GM03348 (cell line): ENCODE measurements at regions not wholly inside any gene's neighbourhood (a gene's known extent, or its start where the extent isn't known, plus 50 kb on each side); places are given as distances from the start of the nearest gene placed in this dataset.
"Not testable (repeated sequence)": the region's sequence is repeated elsewhere in the genome, so short reads cannot be mapped to it uniquely, and the experiment has no call there.

Experiments
- DNase-seq: peaks from one replicate; pipeline ENCODE4 v3.0.0; 2012; ENCODE audit warnings: low spot score

DNA sequence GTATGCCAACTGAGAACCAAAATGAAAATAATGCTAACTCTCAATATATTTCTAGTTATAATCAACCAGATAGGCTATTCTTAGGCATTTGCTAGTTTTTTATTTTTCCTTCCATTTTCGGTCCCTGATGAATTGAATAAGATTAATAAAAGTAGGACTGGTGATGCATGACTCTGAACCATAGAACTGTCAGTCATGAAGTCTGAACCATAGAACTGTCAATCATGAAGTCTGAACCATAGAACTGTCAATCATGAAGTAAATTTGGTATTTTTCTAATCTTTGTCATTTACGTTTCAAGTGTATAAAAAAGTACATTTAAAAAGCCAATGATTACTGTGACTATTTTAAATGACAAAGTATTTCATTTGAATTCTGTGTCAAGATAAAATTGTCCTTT lies 460.2 kb upstream of the NDST3 start:
- no peak for DNase-seq

DNA sequence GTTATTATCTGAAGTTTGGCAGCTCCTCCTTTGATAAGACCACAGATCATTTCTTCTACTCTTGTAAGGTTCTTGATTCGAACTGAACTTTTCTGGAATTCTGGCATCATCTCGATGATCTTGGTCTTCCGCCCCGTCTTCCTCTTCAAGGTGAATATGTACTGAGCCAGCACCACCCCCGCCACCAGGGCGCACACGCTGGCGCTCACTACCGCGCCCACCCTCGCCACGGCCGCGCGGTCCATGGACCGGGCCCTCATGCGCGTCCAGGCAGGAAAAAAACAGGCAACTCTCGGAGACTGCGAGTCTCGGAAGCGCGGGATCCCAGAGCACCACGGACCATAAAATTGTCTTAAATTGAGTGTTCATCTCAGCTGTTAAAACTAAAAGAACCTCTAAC lies 458.4 kb upstream of the NDST3 start:
- DNase-seq = no peak

DNA sequence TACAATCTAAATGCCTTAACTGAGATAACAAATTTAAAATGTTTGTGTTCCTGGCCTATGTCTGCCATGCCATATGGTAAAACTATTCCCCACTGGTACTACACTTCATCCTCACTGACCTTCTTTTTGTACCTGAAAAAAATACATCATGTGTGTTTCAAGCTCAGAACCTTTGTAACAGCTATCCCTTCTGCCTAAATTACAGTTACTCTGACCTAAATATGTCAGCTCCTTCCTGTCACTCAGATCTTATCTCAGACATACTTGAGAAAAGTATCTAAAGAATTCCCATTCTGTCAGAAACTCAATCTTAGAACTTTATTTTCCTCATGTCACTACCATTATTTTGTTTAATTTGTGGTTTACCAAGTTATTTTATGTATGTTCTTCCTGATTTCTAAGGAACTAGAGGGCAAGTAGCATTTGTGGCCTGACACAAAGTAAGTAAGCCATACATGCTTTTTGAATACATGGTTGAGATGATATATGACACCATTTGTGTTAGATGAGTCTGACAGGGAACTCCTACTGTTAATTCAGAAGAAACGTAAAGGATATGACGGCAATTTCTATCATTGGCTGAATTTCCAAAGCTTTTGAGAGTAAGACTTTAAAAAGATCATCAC lies 456.5 kb upstream of the NDST3 start:
- DNase-seq = no peak

DNA sequence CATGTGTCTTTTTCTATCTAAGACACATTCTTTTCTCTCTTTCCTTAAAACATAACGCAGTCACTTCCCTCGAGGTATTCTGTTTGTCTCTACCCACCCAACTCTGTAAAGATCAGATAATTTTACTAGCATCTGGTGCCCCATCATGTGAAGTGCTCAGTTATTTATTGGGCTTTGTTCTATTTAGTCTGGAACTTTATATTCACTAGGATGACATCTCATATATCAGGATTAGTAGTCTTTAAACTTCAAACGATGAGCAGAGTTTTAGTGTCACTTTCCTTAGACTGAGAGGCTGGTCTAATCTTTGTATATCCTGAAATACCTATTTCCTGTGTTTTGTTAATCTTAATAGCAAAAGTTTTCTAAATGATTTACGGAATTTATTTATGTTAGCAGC lies 445.5 kb upstream of the NDST3 start:
- DNase-seq = no peak

DNA sequence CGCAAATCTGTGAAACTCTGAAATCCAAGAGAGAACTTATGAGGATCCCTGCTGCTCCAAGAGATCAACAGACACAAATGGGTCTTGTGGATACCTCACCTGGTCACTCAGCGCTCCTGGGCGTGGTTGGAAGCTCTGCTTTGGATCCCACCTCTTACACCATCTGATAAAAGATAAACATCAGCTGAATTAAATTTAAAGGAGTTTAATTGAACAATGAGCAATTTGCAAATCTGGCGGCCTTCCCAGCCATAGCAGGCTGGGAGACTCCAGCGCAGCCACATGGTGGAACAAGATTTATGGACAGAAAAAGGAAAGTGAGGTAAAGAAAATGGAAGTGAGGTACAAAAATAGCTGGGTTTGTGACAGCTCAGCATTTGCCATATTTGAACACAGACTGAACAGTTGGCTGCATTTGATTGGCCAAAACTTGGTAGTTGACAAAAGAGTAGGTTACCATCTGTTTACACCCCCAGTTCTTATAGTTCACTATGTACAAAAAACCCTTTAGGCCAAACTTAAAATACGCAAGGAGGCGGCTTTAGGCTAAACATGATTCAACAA lies 437.3 kb upstream of the NDST3 start:
- DNase-seq = no peak

DNA sequence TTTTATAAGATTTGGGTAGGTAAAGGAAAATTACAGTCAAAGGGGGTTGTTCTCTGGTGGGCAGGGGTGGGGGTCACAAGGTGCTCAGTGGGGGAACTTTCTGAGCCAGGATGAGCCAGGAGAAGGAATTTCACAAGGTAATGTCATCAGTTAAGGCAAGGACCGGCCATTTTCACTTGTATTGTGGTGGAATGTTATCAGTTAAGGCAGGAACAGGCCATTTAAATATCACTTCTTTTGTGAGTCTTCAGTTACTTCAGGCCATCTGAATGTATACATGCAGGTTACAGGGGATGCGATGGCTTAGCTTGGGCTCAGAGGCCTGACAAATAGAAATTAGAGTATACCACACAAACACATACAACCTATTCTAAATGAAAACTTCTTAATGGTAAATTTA lies 434.9 kb upstream of the NDST3 start:
- not testable (repeated sequence) for DNase-seq

DNA sequence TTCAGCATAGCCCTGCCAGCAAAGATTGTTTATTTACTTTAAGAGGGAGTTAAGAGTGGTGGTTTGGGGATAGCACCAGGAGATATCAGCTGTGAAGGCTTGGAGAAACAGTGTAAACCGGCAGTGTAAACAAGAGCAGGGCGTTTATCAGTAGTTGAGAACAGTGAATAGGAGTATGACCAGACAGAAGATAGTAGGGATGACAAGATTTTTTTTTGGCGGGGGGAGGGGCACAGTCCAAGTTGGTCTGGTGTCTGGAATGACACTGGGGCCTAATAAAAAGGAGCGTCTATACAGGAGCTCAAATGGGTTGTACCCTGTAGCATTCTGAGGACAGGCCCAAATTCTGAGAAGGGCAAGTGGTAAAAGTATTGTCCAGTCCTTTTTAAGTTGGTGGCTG lies 433.4 kb upstream of the NDST3 start:
- DNase-seq = not testable (repeated sequence)

DNA sequence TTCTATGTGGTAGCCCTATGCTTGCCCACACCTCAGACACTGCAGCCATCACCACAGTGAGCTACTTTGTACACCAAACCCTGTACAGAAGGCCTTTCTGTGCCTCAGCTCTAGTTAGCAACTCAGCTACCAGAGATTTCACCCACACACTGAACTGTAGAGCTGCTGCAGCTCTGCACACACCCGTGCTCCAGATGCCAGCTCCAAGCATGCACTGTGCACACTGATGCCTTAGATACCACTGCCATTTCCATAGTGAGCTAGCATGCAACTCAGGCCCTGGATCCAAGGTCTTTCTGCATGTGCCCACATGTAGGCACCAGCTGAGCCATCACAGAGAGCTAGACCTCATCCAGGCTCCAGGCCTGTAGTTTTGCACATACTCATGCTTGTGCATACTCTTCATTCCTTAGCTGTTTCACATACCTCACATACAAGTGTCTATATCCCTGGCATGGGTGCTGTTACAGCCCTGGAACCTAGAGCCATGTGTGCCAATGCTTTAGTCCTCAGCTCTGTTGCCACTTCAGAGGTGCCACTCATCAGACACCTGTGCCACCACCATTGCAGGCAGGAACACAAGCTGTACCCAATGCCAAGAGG lies 423.5 kb upstream of the NDST3 start:
- no peak for DNase-seq

DNA sequence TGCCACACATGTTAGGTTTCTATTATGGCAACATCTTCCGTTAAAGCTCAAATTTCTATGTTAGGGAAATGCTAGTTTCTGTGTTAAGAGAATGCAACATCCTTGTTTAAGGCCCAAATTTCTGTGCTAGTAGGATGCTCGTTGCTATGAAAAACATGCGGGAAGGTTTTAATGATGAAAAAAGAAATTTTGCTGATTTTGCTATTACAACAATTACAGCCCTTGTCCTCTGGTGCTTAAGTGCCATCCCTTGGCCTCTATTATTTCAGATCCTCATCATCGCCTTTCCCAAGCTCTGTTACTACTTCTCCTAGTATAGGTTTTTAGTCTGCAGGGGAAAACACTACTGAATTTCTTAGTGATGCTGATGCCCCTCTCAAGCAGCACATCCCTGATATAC lies 412.6 kb upstream of the NDST3 start:
- no peak for DNase-seq

DNA sequence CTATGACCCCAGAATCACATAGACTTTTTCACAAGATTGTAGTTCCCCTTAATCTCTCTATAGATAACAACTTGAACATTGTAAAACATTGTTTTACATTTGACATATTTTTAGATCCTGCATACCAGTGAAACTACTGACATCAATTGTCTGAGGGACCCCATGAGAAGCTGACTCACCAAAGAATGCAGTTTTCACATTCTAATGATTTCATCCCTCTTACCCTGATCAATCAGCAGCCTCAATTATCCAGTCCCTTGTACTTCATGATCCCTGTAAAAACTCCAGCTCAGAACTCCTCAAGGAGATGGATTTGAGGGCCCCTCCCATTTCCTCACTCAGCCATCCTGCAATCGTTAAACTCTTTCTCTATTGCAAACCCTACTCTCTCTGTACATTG lies 411.0 kb upstream of the NDST3 start:
- DNase-seq = no peak

DNA sequence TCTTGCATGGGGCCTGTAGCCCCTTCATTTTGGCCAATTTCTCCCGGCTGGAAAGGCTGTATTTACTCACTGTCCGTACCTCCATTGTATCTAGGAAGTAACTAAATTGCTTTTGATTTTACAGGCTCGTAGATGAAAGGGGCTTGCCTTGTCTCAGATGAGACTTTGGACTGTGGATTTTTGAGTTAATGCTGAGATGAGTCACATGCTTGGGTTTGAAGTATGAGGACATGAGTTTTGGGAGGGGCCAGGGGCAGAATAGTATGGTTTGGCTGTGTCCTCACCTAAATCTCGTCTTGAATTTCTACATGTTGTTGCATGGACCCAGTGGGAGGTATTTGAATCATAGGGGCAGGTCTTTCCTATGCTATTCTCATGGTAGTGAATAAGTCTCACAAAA lies 407.6 kb upstream of the NDST3 start:
- DNase-seq = no peak

DNA sequence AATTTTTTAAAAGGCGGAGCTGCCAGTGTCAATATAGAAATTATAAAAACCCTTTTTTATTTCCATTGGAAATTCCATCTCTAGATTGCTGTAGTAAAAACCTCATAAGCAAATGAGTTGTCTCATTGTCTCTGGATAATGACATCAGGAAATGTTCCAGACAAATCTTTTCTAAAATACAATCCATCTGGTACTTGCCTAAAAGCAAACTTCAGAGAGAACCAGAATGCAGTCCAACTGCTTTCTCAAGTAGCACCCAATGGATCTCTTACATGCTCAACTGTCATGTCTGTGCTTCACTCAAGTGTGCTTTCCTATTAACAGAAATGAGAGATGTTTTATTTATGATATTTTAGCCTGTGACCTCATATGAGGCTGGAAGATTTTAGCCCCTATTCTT lies 399.6 kb upstream of the NDST3 start:
- DNase-seq = no peak

DNA sequence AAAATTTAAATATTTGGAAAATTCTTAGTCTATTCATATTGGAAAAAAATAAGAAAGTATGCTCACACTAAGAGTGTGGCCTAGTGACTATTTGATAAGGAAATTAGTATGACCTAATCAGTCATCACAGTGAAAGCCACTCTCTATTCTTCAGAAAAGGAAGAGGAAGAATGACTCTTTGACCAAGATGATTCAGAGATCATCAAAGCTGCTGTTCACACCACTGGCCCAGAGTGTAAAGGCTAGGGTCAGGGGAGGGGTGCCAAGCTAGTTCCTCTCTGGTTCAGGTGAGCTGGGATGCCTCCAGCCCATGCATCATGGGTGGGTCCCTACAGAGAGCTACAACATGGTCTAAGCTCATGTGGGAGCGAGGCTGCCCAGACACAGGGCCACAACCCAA lies 396.9 kb upstream of the NDST3 start:
- DNase-seq = no peak

DNA sequence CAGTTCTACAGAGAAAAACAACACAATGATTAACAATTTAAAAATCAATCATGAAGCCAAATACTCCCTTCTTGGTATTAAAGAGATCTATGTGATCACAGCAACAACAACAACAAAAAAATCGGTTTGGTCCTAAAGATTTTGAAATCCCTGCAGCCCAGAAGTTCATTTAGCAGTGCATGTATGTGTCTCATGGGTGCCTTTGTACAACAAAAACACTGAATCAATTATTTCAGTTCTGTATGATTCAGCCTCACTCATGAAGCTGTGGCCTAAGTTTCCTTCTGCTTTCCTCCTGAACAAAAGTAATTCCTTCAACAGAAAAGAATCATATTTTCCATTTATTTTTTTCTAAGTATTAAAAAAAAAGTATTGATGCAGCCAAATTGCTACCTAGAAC lies 393.4 kb upstream of the NDST3 start:
- DNase-seq = no peak

DNA sequence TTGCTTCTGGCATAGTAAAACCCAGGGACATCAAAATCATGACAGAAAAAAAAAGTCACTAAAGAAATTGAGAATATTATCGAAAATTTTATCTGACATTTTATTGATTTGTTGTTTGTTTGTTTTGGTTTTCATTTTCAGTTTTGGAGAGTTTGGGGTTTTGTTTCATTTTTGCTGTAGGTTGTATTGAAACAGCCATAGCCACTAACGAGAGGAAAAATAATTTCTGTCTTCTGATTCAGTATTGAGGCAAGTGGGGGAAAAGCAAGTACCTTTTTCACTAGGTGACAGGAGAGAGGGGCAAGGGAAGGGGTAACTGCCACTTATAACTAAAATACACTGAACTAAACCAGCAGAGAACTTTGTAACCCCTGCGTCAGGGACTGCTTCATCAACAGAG lies 392.8 kb upstream of the NDST3 start:
- DNase-seq = no peak

DNA sequence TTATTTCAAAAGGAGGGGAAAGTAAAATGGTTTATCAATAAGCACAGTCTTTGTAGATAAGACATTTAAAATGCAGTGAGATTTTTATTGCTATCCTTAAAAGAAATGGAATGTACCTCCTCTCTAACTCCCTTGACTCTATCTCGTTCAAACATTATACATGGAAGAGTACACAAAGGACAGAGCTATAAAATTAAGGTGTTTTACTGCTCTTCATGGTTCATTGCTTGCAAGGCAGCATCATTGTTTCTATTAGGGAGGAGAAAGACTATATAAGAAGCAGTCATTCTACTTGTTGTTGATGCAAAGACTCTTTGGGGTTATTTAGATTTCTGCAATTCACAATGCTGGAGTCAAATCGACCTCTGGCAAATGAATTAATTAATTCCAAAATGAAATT lies 380.2 kb upstream of the NDST3 start:
- no peak for DNase-seq

DNA sequence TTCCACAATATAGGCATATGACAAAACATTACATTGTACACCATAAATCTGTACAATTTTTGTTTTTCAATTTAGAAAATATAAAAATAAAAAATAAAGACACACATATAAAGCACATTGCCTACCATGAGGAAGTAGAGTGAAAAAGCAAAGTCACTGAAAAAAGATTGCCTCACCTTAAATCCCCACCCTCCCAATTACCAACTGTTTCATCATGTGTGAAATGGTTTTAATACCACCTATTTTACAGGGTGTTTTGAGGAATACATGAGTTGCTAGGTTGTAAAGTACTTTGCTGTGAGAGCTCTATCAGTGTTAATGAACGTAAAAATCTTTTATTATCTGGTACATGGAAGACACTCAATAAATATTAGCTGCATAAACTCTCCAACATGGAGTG lies 373.6 kb upstream of the NDST3 start:
- DNase-seq = no peak

DNA sequence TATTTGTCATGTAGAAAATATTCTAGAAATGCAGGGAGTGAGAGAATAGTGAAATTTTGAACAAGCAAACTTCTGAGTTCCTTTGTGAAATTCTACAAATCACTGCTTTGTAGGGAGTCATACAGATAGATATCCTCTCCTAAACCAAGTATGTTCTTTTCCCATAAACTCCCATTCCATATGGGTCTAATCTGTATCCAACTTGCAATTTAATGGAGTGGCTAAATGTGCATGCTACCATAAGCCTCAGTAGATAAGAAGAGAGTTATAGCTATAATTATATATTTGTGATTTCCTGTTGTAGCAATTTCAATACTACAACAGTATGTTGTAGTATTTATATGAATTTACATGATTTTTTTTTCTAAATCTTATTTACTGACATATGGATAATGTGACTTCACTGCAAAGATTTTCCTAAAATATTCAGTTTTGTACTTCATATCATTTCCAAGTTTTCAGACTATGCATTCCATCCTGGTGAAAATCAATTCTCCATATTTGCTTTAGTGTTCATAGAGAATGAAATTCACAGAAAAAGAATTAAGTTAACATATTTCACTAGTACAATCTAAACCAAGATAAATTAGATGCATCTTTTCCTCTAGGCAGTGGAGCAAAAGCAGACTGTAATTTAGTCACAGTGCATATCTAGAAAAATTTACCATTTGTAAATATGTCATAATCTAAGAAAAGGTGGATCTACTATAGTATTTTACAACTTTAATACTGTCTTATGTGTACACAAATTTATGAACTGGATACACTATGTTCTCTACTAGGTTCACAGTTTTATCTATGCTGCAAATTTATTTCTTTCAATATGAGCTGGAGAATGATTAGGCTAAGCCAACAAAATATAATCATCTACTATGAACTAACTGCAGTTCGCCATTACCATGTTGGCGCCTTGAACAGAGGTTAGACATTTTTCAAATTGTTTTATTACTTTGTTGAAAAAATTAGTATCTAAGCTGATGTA lies 372.9 kb upstream of the NDST3 start:
- no peak for DNase-seq

DNA sequence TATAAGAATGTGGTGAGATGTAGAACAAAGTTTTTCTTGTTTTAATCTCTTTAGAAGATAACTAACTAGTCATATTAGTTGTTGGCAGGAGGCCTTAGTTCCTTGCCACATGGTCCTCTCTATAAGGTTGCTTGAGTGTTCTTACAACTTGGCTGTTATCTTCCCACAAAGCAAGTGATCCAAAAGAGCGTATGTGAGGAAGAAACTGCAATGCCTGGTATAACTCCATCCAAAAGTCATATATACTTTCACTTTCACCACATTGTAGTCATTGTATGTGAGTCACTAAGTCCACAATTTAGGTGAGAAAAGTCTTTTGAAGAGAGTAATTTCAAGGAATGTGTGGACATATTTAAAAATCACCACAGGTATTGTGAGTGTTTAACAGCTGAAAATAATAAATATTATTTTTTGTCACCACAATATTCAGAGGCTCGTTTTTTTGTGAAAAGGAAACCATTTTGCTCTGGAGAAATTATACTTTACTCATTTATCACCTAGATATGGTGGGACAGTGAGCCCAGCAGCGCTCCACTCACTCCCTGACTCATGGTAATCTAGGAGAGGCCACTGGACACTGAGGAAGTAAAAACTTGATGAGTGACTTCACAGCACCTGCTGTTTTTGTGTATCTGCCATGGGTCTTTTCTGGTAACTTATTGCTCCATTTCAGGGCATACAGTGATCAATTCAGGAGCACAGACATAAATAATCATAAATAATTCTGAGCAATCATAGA lies 369.4 kb upstream of the NDST3 start:
- DNase-seq = no peak

DNA sequence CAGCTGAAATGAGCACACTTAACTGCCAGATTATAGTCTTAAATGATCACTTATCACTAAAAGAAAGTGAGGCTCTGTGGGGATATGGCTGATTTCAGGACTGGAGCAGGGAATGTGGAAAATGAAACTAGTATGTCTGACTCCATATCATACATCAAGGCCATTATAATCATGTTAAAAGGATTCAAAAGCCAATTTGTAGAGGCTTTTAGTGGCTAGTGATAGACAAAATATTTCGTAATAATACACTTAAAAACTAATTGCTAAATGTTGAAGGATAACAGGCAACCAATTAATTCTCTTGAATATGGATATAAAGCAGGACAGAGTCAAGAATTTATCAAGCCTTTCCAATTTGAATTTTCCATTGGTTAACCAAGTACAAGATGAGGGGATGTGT lies 358.1 kb upstream of the NDST3 start:
- DNase-seq = no peak

DNA sequence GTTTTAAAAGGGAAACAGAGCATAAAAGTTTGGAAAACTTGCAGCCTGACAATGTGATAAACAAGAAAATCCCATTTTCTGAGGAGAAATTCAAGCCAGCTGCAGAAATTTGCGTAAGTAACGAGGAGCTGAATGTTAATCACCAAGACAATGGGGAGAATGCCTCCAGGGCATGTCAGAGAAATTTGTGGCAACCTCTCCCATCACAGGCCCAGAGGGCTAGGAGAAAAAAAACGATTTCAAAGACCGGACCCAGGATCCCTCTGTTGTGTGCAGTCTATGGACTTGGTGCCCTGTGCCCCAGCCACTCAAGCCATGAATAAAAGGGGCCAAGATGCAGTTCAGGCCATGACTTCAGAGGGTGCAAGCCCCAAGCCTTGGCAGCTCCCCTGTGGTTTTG lies 355.4 kb upstream of the NDST3 start:
- DNase-seq = no peak
